ENCODE measurements at regions not wholly inside any gene's neighbourhood (a gene's known extent, or its start where the extent isn't known, plus 50 kb on each side); places are given as distances from the start of the nearest gene placed in this dataset.

GRCh38 chr4:66923081-66923865 lies 622.0 kb downstream of the CENPC start:
- DNase-seq, result no peak

DNA sequence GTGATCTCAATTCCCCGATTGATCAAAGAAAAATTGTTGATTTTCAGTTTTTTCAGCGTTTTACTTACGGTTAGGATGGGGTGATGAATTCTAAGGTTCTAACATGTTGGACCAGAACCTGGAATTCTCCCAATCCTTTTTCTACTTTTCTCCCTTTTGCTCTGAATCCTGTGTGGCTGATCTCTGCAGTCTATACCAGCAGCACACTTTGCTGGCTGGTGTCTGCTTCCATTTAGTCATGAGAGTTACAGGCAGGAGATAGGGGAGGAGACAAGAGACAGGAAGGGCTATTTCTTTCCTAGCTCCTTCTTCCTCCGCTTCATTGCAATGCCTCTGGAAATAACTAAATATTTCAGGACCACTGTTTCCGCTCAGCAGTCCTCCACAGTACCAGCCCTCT lies 623.9 kb downstream of the CENPC start:
- no peak for DNase-seq

- DNase-seq, result no peak
These were observed 624.8 kb downstream of the CENPC start for GRCh38 chr4:66920514-66920913.

DNA sequence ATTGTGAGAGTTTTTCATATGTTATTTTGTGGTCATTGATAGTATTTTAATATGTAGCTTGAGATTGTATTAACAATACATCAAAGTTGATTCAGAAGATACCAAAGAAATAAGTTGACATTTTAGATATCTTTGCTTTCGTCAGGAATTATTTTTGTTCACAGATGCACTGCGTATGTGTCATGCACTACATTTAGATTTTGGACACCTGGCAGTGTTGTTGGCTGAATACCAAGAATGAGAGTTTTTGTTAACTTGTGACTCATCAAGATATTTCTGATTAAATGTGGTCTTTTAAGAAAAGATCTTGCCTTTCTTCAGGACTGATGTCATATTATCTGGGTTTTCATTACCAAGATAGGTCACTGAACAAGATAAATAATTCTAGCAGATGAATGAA lies 633.4 kb downstream of the CENPC start:
- no peak for DNase-seq

- DNase-seq, result no peak
These were observed 639.0 kb downstream of the CENPC start for GRCh38 chr4:66906314-66906713.

GRCh38 chr4:66899422-66900065 lies 645.8 kb downstream of the CENPC start:
- no peak for DNase-seq

DNA sequence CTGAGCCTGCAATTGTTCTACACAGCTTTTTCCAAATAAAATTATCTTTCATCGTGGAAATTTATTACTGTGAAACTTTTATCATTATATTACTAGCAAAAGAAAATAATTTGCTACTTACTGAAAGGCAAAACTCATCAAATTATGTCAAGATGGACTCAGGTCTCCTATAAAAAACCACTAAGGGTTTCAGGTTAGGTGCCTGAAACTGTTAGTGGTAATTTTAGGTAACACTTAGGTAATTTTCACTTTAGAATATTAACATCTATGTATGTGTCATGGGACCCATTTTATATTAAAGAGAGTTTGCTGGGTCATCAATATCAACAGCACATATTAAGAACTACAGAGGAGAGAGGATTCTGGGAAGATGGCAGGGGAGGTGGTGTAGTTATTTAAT lies 651.5 kb downstream of the CENPC start:
- no peak for DNase-seq

DNA sequence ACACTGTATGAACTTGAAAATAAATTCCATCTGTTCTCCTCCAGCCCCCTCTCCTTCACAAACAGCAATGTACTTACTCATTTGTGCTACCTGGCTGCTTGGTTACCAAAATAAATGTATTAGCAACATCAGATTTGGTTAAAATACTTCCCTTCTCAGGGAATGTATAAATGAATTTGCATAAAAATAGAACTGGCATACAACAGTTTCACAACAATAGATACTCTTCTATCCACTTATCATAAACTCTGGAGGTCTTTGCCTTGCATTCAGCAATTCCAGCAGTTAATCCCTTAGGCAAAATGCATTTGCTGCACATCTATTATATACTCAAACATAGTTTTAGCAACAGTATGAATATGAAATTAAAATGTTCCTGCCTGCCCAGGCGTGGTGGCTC lies 658.2 kb downstream of the CENPC start:
- DNase-seq, result no peak

DNA sequence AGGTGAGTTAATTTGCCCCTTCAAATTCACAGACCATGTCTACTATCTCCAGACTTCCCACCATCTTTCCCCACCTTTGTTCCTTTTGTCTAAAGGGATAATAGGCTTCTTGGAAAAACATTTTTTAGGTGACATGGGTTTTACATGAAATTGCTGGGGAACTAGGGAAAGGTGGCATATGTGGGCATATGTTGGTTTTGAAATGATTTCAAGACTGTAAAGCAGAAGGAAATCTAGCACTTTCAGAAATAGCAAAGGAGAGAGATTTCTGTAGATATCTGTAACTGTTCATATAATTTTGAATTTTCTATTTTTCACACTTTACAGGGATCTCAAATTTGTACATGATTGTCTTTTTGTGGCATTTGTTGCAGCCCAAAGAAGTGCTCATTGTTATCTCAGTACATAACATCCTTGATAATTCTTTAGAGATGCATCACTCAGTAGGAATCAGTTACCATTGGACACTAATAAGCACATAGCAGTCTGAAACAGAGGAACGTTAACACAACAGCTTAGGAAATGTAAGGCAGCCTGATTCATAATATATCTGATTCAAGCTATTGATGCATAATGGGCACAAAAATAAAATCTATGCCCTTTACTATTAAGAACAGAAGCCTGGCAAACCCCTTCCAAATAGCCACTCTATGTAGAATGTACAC lies 659.7 kb downstream of the CENPC start:
- DNase-seq, result no peak

DNA sequence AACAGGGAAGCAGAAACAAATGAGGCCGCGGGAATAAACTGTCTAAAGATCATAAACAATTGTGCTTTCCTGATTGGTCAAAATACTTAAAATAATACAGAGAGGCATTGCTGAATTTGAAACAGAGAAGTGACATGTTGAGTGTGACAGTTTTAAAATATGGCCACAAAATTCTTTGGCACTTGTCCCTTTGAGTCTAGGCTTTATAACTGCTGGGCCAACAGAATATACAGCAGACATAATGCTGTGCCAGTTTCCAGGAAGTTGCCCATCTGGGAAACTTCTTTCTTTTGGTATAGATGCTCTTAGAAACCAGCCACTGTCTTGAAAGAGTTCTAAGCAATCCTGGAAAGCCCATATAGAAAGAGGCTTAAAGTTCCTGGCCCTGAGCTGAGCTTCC lies 668.4 kb downstream of the CENPC start:
- DNase-seq, result no peak

DNA sequence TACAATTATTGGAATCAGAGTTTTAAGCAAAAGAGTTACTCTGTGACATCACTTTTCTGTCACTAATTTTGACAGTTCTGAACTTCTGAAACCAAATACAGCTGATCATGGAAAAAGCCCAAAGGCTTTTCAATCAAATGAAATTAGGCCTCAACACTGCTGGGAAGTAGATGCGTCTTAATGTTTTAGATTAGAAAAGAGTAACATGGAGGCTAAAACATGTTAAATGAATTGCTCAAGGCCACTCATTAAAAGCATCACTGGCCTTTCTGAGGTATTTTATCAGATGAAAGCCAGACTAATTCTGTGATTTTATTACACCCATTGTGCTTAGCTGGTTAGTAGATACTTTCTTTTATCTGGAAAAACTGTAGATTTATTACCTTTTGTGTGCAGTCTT lies 672.6 kb downstream of the CENPC start:
- no peak for DNase-seq

GRCh38 chr4:66863481-66863880 lies 681.8 kb downstream of the CENPC start:
- no peak for DNase-seq

DNA sequence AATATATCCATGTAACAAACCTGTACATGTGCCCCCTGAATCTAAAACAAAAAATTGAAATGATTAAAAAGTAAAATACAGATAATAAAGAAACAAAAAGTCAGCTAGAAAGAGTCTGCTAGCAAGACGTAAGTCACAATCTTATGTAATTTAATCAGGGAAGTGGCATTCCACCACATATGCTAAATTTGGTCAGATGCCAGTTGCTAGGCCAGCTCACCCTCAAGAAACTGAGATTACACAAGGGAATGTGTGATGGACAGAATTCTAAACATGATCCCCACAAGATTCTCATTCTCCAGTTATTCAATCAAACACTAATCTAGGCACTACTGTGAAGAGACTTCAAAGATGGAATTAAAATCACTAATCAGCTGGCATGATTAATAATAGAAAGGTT lies 689.3 kb downstream of the CENPC start:
- no peak for DNase-seq

- no peak for DNase-seq
These were observed 691.5 kb downstream of the CENPC start for GRCh38 chr4:66853845-66854244.

GRCh38 chr4:66852843-66853242 lies 692.5 kb downstream of the CENPC start:
- DNase-seq, result no peak

DNA sequence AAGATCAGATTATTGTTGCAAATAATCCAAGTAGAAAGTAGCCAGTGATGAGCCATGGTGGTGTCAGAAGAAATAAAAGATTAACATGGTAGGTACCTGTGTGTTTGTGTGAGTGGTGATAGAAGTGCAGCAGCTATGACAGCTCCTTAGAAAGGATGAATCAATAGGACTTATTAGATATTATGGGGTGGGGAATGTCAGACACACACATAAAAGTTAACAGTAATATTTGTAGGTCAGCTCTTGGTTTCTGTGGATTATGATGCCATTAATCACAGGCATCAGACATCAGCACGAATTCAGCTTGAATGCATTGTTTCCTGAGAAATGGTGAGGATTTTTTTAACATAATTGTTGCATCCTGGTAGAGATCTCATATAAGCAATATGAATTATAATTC lies 695.7 kb downstream of the CENPC start:
- DNase-seq, result no peak

GRCh38 chr4:66842724-66843088 lies 702.6 kb downstream of the CENPC start:
- DNase-seq, result no peak

- no peak for DNase-seq
These were observed 703.1 kb downstream of the CENPC start for GRCh38 chr4:66842026-66842723.

DNA sequence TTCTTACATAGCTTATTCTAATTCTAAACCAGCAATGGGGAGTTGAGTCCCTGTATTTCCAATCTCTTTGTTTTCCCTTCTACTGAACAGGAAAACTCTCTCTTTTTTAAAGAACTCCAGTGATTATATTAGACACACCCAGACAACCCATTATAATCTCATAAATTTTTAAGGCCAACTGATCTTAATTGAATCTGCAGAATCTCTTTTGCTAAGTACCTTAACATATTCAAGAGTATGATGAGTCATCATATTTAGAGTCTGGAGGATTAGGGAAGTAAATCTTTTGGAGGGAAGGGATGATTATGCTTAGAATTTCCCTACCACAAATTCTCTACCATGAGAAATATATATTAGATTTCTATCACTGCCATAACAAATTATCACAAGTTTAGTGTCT lies 705.1 kb downstream of the CENPC start:
- no peak for DNase-seq

GRCh38 chr4:66837279-66837922 lies 707.9 kb downstream of the CENPC start:
- DNase-seq, result no peak

DNA sequence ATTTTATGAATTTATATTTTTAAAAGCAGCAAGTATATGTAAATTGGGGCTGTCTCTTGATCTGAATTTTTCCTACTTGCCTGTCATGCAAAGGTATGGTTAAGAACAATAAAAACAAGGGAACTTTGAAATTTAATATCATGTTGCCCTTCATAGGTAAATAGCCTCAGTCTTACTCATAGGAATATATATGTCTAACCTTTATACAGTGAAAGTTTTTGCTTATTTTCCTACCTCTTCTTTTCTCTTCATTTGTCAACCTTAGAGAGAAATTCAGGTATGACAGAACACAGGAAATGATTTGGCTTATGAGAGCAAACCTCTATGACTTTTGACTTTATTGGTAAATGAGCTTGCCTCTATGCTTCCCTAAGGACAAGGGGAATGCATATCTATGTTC lies 716.0 kb downstream of the CENPC start:
- no peak for DNase-seq

DNA sequence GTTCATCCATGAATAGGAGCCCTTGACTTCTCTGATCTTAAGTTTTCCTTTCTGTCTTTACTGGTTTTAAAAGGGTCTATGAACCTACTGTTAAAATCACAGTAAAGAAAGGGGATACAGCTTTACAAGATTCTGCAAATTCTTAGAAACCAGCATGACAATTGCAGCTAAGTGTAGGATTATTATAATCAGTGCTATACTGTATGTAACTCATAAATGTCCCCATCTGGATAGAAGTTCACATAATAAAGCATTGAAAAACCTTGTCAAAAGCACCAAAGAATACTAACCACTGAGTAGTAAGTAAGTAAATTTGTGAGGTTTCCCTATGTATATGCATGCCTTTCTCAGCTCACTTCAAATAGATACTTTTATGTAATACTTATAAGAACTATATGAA lies 724.6 kb downstream of the CENPC start:
- no peak for DNase-seq

DNA sequence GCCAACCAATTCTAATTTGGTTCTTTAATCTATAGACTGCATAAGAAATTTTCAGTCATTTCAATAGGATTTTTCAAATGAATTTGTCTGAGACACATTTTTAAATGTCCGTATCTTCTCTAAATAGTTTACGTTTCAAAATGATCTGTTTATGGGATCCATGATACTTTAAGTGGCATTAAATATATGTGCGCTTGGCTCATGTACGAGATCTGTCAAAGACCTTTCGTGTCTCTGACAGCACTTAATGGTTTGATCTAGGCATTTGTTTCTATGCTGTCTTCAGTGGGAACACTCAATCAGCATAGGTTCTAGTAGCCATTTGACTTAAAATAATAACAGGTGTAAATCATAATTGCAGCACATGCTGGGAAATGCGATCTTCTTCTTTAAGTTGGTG lies 731.0 kb downstream of the CENPC start:
- no peak for DNase-seq

All from activated CD4-positive, alpha-beta T cell treated with anti-CD3 and anti-CD28 coated beads, Interleukin-2, amount 50 U/mL, for 16 hours (primary cell).